GM12891 (cell line): ENCODE measurements at regions not wholly inside any gene's neighbourhood (a gene's known extent, or its start where the extent isn't known, plus 50 kb on each side); places are given as distances from the start of the nearest gene placed in this dataset.

ENCODE experiments used
- POLR2A ChIP-seq: IDR thresholded peaks from 2 replicates; pipeline ENCODE4 v1.6.1; 2011; ENCODE audit warnings: low read depth, low read length, control low read depth
- POLR2AphosphoS5 ChIP-seq: IDR thresholded peaks from 2 replicates; pipeline ENCODE4 v1.6.1; 2011; ENCODE audit warnings: low read depth, low read length, control low read depth
- SPI1 ChIP-seq: IDR thresholded peaks from 2 replicates; pipeline ENCODE4 v1.6.1; 2011; ENCODE audit warnings: low read depth, low read length, control low read depth
- TAF1 ChIP-seq: IDR thresholded peaks from 2 replicates; pipeline ENCODE4 v1.6.1; 2011; ENCODE audit warnings: low read depth, low read length, control low read depth

- TF ChIP-seq POLR2A: no peak
- no peak for TF ChIP-seq POLR2AphosphoS5
- TF ChIP-seq TAF1: no peak
- TF ChIP-seq SPI1: no peak
These were observed 236.8 kb upstream of the FMN2 start for GRCh38 chr1:239854922-239855321.
